ENCODE measurements at regions not wholly inside any gene's neighbourhood (a gene's known extent, or its start where the extent isn't known, plus 50 kb on each side); places are given as distances from the start of the nearest gene placed in this dataset.

- H3K9me3 ChIP-seq (ENCODE audit: control insufficient read depth, insufficient read depth, low read length), result no peaks in the 10 kb centered on the region
- no peak overlapping the region for H2AK9ac ChIP-seq (replicated peaks; ENCODE audit: low read depth, low read length, poor library complexity)
- H3K18ac ChIP-seq (ENCODE audit: low read depth, low read length), result no peak overlapping the region
- no peaks in the 10 kb centered on the region for H3K79me1 ChIP-seq (ENCODE audit: low read depth in 1 of 2, low read length in 2 of 2)
- H3K23ac ChIP-seq (ENCODE audit: low read depth, low read length), result no peak overlapping the region
- no peak overlapping the region for H4K5ac ChIP-seq (ENCODE audit: low read depth, low read length)
- no peak overlapping the region for H2BK5ac ChIP-seq (ENCODE audit: low read depth, low read length, poor library complexity, severe bottlenecking)
- H2BK20ac ChIP-seq (ENCODE audit: low read depth, low read length), result no peak overlapping the region
- H4K20me1 ChIP-seq (ENCODE audit: insufficient read depth, low read length), result no peaks in the 10 kb centered on the region
- no peak overlapping the region for H2BK120ac ChIP-seq (ENCODE audit: low read depth, low read length)
- H3K36me3 ChIP-seq (ENCODE audit: control insufficient read depth, insufficient read depth, low read length), result no peaks in the 10 kb centered on the region
- no peaks in the 10 kb centered on the region for H3K4me1 ChIP-seq (ENCODE audit: control insufficient read depth, insufficient read depth, low read length)
- intact Hi-C loops (cut with micrococcal nuclease), result no loop called here
- no TSS peak for BruUV-seq (replicated peaks)
- dilution Hi-C loops (cut with HindIII; ENCODE audit: low sequenced_read_pairs, unreplicated experiment), result no loop called here
- TF ChIP-seq MXI1 (IDR thresholded peaks at IDR 0.05; ENCODE audit: borderline replicate concordance, low read depth, low read length) (no peak), FOS (IDR thresholded peaks at IDR 0.05; ENCODE audit: low read depth, low read length) (no peak), RAD21 (IDR thresholded peaks at IDR 0.05; ENCODE audit: low read length) (no peak), BHLHE40 (IDR thresholded peaks at IDR 0.05; ENCODE audit: low read depth, low read length) (no peak), MAZ (IDR thresholded peaks at IDR 0.05; ENCODE audit: borderline replicate concordance, low read depth, low read length) (no peak), MAFK (IDR thresholded peaks at IDR 0.05; ENCODE audit: low read depth, low read length) (no peak), RCOR1 (IDR thresholded peaks at IDR 0.05; ENCODE audit: insufficient replicate concordance, low read length) (no peak), POLR2A (IDR thresholded peaks at IDR 0.05; ENCODE audit: low read depth, low read length) (no peak), CTCF (conservative IDR thresholded peaks at IDR 0.05; ENCODE audit: low read depth, low read length) (no peak), SMC3 (IDR thresholded peaks at IDR 0.05; ENCODE audit: low read depth, low read length) (no peak), CHD1 (IDR thresholded peaks at IDR 0.05; ENCODE audit: low read depth, low read length) (no peak), RFX5 (IDR thresholded peaks at IDR 0.05; ENCODE audit: low read depth, low read length) (no peak)
- H2BK15ac ChIP-seq (ENCODE audit: low read depth, low read length), result no peak overlapping the region
- no peak overlapping the region for H3K27ac ChIP-seq (ENCODE audit: insufficient read depth, low read length)
- ChIA-PET POLR2A (ENCODE audit: unreplicated experiment) (no interaction called here), CTCF (no interaction called here)
- H2AK5ac ChIP-seq (ENCODE audit: low read depth, low read length), result no peak overlapping the region
- no peak overlapping the region for H4K91ac ChIP-seq (ENCODE audit: insufficient read depth, low read depth, low read length)
- no peak overlapping the region for H3K4ac ChIP-seq (ENCODE audit: low read depth, low read length)
- no peaks in the 10 kb centered on the region for H3K27me3 ChIP-seq (ENCODE audit: control insufficient read depth, insufficient read depth, low read length)
- DNase-seq (no peak), ATAC-seq (ENCODE audit: low read depth) (no peak)
- WGBS, 2 experiments (ENCODE audit: extremely low coverage in 2 of 2, insufficient read length in 1 of 2), result no CpG with 5 or more reads among the region's 1 CpG
- no peak overlapping the region for H3K9ac ChIP-seq (ENCODE audit: low read depth, low read length)
- in situ Hi-C loops (cut with MboI; ENCODE audit: low sequenced_read_pairs), result no loop called here
- H3K4me3 ChIP-seq (ENCODE audit: insufficient read depth, low read depth, low read length), result no peak overlapping the region
- no peaks in the 10 kb centered on the region for H3K9me1 ChIP-seq (ENCODE audit: insufficient read depth, low read length)
- no peak overlapping the region for H4K8ac ChIP-seq (ENCODE audit: low read depth in 2 of 2, low read length in 2 of 2)
- H3K14ac ChIP-seq (replicated peaks; ENCODE audit: low read depth, low read length), result no peak overlapping the region
- H3K56ac ChIP-seq (ENCODE audit: extremely low read depth, insufficient read depth, low read length), result no peak overlapping the region
- no peak overlapping the region for H3K4me2 ChIP-seq (ENCODE audit: low read depth, low read length)
- H2AFZ ChIP-seq (replicated peaks; ENCODE audit: low read length, poor library complexity), result no peak overlapping the region
These were observed 240.6 kb downstream of the ACTL7B start for GRCh38 chr9:108615152-108615551.
